ENCODE measurements at regions not wholly inside any gene's neighbourhood (a gene's known extent, or its start where the extent isn't known, plus 50 kb on each side); places are given as distances from the start of the nearest gene placed in this dataset.

- Mint-ChIP-seq H3K4me3 (no peak overlapping the region), H3K4me1 (no peaks in the 10 kb centered on the region), H3K27me3 (no peaks in the 10 kb centered on the region), H3K9me3 (ENCODE audit: insufficient read depth) (no peaks in the 10 kb centered on the region), H3K27ac (no peak overlapping the region)
- H3K9ac ChIP-seq (ENCODE audit: low read length) = no peak overlapping the region
- H3K27ac ChIP-seq (ENCODE audit: low read length in 2 of 2) = no peak overlapping the region
- ATAC-seq (ENCODE audit: low read depth) (no peak), DNase-seq (no peak)
- H3K4me2 ChIP-seq (replicated peaks; ENCODE audit: low read depth, low read length, poor library complexity, severe bottlenecking) = no peak overlapping the region
- no peak overlapping the region for H2AFZ ChIP-seq (ENCODE audit: insufficient read depth, low read depth, low read length, poor library complexity, severe bottlenecking)
- no peaks in the 10 kb centered on the region for H3K79me2 ChIP-seq (ENCODE audit: control insufficient read depth, insufficient read depth, low read length)
- H4K20me1 ChIP-seq (ENCODE audit: control insufficient read depth, insufficient read depth, low read length, poor library complexity, severe bottlenecking) = no peaks in the 10 kb centered on the region
- TF ChIP-seq CTCF (IDR thresholded peaks at IDR 0.05) = no peak
- TF ChIP-seq EZH2 (IDR thresholded peaks at IDR 0.05; ENCODE audit: borderline replicate concordance, insufficient read depth, low read depth, low read length, poor library complexity, severe bottlenecking) = no peak
- H3K9me3 ChIP-seq (ENCODE audit: control extremely low read depth in 1 of 3, control insufficient read depth in 2 of 3, insufficient read depth in 1 of 3, low read length in 2 of 3) = no peaks in the 10 kb centered on the region
- H3K36me3 ChIP-seq (replicated peaks in 1 of 2; ENCODE audit: control extremely low read depth in 1 of 2, control insufficient read depth in 1 of 2, extremely low read depth in 1 of 2, insufficient read depth in 2 of 2, low read length in 1 of 2) = no peaks in the 10 kb centered on the region
- no peak overlapping the region for H3K4me3 ChIP-seq (ENCODE audit: control extremely low read depth in 1 of 5, extremely low read depth in 1 of 5, insufficient read depth in 1 of 5, low read depth in 2 of 5, low read length in 4 of 5)
- 100% methylated on average over 2 of the region's 3 CpGs for WGBS (ENCODE audit: insufficient coverage)
- CTCF ChIA-PET = no interaction called here
- intact Hi-C loops (cut with micrococcal nuclease) = no loop called here
- POLR2A ChIA-PET = no interaction called here
- H3K4me1 ChIP-seq (ENCODE audit: control insufficient read depth in 2 of 2, insufficient read depth in 2 of 2, low read length in 2 of 2) = no peaks in the 10 kb centered on the region
- H3K27me3 ChIP-seq (replicated peaks in 1 of 4; ENCODE audit: control extremely low read depth in 1 of 4, control insufficient read depth in 3 of 4, insufficient read depth in 4 of 4, low read length in 3 of 4) = no peaks in the 10 kb centered on the region
Observed at GRCh38 chr7:41007811-41008210, 695.1 kb downstream of the INHBA start.

DNA sequence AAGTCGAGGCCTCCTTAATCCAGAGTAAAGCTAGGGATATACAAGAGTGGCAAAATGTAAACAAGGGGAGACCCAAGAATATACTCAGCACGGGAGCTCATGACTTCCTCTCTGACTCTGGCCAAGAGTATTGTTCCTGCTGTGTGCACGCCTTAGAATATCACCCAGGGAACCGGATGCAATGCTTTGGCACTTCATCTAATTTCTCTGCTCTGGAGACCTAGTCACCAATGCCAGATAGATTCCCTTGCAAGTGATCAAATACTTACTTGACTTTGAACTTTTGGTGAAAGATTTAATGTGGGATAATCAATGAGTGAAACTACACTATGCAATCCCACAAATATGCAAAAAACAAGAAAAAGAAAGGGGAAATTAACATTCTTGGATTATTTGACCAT lies 695.5 kb downstream of the INHBA start:
- Histone ChIP-seq H3K27ac (ENCODE audit: low read length in 2 of 2) (no peak overlapping the region), H3K9me3 (ENCODE audit: control extremely low read depth in 1 of 3, control insufficient read depth in 2 of 3, insufficient read depth in 1 of 3, low read length in 2 of 3) (no peaks in the 10 kb centered on the region), H4K20me1 (ENCODE audit: control insufficient read depth, insufficient read depth, low read length, poor library complexity, severe bottlenecking) (no peaks in the 10 kb centered on the region), H2AFZ (ENCODE audit: insufficient read depth, low read depth, low read length, poor library complexity, severe bottlenecking) (no peak overlapping the region), H3K79me2 (ENCODE audit: control insufficient read depth, insufficient read depth, low read length) (no peaks in the 10 kb centered on the region), H3K27me3 (replicated peaks in 1 of 4; ENCODE audit: control extremely low read depth in 1 of 4, control insufficient read depth in 3 of 4, insufficient read depth in 4 of 4, low read length in 3 of 4) (no peaks in the 10 kb centered on the region), H3K4me3 (ENCODE audit: control extremely low read depth in 1 of 5, extremely low read depth in 1 of 5, insufficient read depth in 1 of 5, low read depth in 2 of 5, low read length in 4 of 5) (no peak overlapping the region), H3K4me1 (ENCODE audit: control insufficient read depth in 2 of 2, insufficient read depth in 2 of 2, low read length in 2 of 2) (no peaks in the 10 kb centered on the region), H3K4me2 (replicated peaks; ENCODE audit: low read depth, low read length, poor library complexity, severe bottlenecking) (no peak overlapping the region), H3K36me3 (replicated peaks in 1 of 2; ENCODE audit: control extremely low read depth in 1 of 2, control insufficient read depth in 1 of 2, extremely low read depth in 1 of 2, insufficient read depth in 2 of 2, low read length in 1 of 2) (no peaks in the 10 kb centered on the region), H3K9ac (ENCODE audit: low read length) (no peak overlapping the region)
- POLR2A ChIA-PET = no interaction called here
- Mint-ChIP-seq H3K9me3 (ENCODE audit: insufficient read depth) (no peaks in the 10 kb centered on the region), H3K27ac (no peak overlapping the region), H3K27me3 (no peaks in the 10 kb centered on the region), H3K4me3 (no peak overlapping the region), H3K4me1 (no peaks in the 10 kb centered on the region)
- CTCF ChIA-PET = no interaction called here
- TF ChIP-seq CTCF (IDR thresholded peaks at IDR 0.05) (no peak), EZH2 (IDR thresholded peaks at IDR 0.05; ENCODE audit: borderline replicate concordance, insufficient read depth, low read depth, low read length, poor library complexity, severe bottlenecking) (no peak)
- no peak for DNase-seq
- no peak for ATAC-seq (ENCODE audit: low read depth)
- 51% methylated on average over 4 of the region's 4 CpGs for WGBS (ENCODE audit: insufficient coverage)
- intact Hi-C loops (cut with micrococcal nuclease) = no loop called here
